T-helper 1 cell (primary cell): ENCODE measurements at regions not wholly inside any gene's neighbourhood (a gene's known extent, or its start where the extent isn't known, plus 50 kb on each side); places are given as distances from the start of the nearest gene placed in this dataset.
"Not testable (repeated sequence)": the region's sequence is repeated elsewhere in the genome, so short reads cannot be mapped to it uniquely, and the experiment has no call there.

Source experiments
- DNase-seq, 5 donors: peaks; one replicate each; pipeline ENCODE4 v3.0.0-alpha.2; 2012 to 2020

GRCh38 chr4:19126903-19127302 is 1105.3 kb upstream of the LCORL start:
- no peak for DNase-seq

- DNase-seq = no peak
Observed at GRCh38 chr4:19123681-19124080, 1102.1 kb upstream of the LCORL start.

GRCh38 chr4:19119904-19120560 is 1098.5 kb upstream of the LCORL start:
- no peak for DNase-seq

GRCh38 chr4:19117022-19117421 is 1095.5 kb upstream of the LCORL start:
- no peak for DNase-seq

GRCh38 chr4:19104176-19104575 is 1082.6 kb upstream of the LCORL start:
- DNase-seq = no peak

GRCh38 chr4:19095491-19096046 is 1074.0 kb upstream of the LCORL start:
- no peak for DNase-seq

- DNase-seq = no peak
Observed at GRCh38 chr4:19093951-19094350, 1072.4 kb upstream of the LCORL start.

GRCh38 chr4:19092797-19093196 is 1071.2 kb upstream of the LCORL start:
- no peak for DNase-seq

- DNase-seq = no peak
Observed at GRCh38 chr4:19074036-19074435, 1052.5 kb upstream of the LCORL start.

GRCh38 chr4:19063662-19064061 is 1042.1 kb upstream of the LCORL start:
- DNase-seq = no peak

- DNase-seq = no peak
Observed at GRCh38 chr4:19054916-19055315, 1033.4 kb upstream of the LCORL start.

- DNase-seq = no peak
Observed at GRCh38 chr4:19051831-19052230, 1030.3 kb upstream of the LCORL start.

GRCh38 chr4:19047279-19047880 is 1025.8 kb upstream of the LCORL start:
- no peak for DNase-seq

- no peak for DNase-seq
Observed at GRCh38 chr4:19039816-19040215, 1018.3 kb upstream of the LCORL start.

- no peak for DNase-seq
Observed at GRCh38 chr4:19038231-19038630, 1016.7 kb upstream of the LCORL start.

GRCh38 chr4:19033816-19034733 is 1012.5 kb upstream of the LCORL start:
- DNase-seq = no peak

GRCh38 chr4:19030536-19030935 is 1009.0 kb upstream of the LCORL start:
- DNase-seq = no peak

GRCh38 chr4:19030048-19030447 is 1008.5 kb upstream of the LCORL start:
- no peak for DNase-seq

- no peak for DNase-seq
Observed at GRCh38 chr4:19026281-19026680, 1004.7 kb upstream of the LCORL start.

- DNase-seq = no peak
Observed at GRCh38 chr4:19025031-19025430, 1003.5 kb upstream of the LCORL start.

GRCh38 chr4:19024047-19024446 is 1002.5 kb upstream of the LCORL start:
- DNase-seq = no peak

- no peak for DNase-seq
Observed at GRCh38 chr4:19021617-19022016, 1000.1 kb upstream of the LCORL start.

- not testable (repeated sequence) for DNase-seq
Observed at GRCh38 chr4:19016550-19016949, 995.0 kb upstream of the LCORL start.
